ENCODE measurements at regions not wholly inside any gene's neighbourhood (a gene's known extent, or its start where the extent isn't known, plus 50 kb on each side); places are given as distances from the start of the nearest gene placed in this dataset.

DNA sequence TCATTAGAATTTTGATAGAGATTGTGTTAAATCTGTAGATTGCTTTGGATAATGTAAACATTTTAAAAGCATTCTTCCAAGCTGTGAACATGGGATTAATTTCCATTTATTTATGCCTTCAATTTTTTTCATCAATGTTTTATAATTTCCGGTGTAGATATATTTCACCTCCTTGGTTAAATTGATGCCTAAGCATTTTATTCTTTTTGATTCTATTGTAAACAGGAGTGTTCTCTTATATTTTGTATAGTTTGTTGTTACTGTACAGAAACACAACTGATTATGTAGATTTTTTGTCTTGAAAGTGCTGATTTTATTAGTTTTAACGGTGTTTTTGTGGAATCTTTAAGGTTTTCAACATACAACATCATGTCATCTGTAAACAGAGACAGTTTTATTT is 355.0 kb downstream of the EDEM1 start:
- no peak for DNase-seq

DNA sequence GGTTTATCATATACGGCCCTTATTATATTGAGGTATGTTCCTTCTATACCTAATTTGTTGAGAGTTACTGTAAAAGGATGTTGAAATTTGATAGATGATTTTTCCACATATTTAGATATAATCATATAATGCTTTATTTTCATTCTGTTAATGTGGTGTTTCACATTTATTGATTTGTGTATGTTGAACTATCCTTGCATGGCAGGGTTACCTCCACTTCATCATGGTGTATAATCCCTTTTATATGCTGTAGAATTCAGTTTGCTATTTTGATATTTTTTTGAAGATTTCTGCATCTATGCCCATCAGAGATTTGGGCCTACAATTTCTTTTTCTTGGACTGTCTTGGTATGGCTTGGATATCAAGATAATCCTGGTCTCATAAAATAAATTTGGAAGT is 355.5 kb downstream of the EDEM1 start:
- no peak for DNase-seq

GRCh38 chr3:5545719-5546118 is 358.2 kb downstream of the EDEM1 start:
- no peak for DNase-seq

GRCh38 chr3:5553203-5553602 is 365.7 kb downstream of the EDEM1 start:
- DNase-seq, result no peak

DNA sequence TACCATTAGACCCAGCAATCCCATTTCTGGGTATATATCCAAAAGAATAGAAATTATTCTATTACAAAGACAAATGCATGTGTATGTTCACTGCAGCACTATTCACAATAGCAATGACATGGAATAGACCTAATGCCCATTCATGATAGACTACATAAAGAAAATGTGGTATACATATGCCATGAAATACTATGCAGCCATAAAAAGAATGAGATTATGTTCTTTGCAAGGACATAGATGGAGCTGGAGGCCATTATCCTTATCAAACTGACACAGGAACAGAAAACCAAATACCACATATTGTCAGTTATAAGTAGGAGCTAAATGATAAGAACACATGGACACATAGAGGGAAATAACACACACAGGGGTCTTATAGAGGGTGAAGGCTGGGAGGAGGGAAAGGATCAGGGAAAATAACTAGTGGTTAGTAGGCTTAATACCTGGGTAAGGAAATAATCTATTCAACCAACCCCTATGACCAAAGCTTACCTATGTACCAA is 366.8 kb downstream of the EDEM1 start:
- DNase-seq, result no peak

DNA sequence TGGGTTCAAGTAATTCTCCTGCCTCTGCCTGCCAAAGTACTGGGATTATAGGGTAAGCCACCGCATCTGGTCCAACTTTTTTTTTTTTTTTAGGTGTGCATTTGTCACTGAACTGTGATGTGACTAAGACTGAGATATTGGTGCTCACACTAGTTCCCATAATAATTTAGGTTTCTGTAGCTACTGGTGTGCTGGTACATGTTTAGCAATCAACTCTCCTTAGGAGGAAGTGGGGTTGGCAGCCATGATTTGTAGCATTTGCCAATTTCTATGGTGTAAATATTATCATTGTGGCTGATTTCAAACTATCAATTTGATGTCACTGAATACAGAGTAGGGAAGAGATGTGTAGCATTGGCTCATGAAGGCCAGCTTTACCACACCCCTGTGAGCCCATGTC is 372.7 kb downstream of the EDEM1 start:
- no peak for DNase-seq

DNA sequence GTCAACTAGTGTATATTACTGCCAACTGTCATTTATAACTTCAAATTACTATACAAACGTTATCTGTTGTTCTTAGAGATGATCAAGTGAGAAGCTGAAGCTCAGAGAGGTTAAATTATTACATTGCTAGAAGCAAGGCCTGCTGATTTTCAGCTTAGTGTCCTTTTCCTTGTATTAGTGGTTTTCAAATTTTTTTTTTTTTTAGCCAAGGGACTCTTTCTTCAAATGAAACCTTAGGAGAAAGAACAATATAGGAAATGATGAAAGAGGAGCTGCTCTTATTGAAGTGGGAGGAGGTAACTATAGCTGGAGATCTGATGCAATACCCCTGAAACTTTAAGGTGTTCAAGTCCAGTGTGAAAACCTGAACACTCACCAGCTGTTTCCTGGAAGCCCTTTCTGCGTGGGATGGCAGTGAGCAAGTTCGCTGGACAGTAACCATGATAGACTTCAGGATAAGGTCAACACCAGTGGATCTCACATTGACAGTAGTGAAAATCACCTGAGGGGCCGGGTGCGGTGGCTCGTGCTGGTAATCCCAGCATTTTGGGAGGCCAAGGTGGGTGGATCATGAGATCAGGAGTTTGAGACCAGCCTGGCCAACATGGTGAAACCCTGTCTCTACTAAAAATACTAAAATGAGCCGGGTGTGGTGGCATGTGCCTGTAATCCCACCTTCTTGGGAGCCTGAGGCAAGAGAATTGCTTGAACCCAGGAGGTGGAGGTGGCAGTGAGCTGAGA is 376.2 kb downstream of the EDEM1 start:
- DNase-seq, result no peak

DNA sequence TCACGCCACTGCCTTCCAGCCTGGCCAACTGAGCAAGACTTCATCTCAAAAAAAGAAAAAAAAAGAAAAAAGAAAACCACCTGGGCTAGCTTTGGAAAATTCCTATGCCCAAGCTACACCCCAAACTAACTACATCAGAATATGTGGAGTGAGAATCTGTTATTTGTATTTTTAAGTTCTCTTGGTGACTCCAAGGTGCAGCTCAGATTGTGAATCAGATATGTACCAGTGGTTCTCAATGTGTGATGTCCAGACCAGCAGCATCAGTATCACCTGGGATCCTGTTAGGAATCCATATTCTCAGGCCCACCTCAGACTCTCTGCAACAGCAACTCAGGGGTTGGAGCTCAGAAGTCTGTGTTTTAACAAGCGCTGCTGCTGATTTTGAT is 376.8 kb downstream of the EDEM1 start:
- no peak for DNase-seq

DNA sequence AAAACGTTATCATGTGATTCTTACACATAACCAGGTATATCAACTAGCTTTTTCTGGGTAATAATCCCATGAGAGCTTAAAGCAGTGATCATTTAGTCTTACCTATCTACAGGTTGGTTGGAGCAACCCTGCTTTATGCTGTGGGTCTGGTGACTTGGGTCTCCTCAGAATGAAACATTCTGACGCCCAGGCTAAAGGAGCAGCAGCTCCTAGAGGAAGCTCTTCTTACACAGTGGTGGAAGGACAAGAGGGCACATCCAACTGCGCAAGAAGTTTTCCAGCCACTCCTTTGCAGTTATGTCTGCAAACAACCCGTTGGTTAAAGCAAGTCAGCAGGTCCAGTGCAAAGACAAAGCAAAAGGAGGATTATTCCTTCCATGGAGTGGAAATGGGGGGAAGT is 377.5 kb downstream of the EDEM1 start:
- DNase-seq, result peak in 1 of 58 donors; percentile 6

DNA sequence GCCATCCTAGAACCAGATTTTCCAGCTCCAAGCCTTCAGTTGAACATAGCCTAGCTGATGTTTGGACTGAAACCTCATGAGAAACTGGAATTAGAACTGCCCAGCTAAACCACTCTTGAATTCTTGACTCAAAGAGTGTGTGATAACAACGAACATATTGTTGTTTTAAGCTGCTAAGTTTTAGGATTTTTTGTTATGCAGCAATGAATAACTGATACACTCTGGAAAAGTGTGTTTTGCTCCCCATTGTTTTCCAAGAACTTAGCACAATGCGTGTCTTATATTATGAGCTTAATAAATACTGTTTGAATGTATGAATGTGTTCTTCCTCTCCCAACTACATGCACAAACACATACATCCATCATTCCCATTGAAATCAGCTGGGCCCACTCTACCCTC is 379.6 kb downstream of the EDEM1 start:
- DNase-seq, result no peak

DNA sequence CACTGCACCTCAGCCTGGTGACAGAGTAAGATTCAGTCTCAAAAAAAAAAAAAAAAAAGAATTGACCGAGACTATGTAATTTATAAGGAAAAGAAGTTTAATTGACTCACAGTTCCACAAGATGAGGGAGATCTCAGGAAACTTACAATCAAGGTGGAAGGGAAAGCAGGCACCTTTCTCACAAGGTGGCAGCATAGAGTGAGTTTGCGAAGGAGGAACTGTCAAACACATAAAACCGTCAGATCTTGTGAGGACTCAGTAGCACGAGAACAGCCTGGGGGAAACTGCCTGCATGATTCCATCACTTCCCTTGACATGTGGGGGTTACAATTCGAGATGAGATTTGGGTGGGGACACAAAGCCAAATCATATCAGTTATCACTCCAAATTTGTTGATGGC is 380.9 kb downstream of the EDEM1 start:
- no peak for DNase-seq

GRCh38 chr3:5569152-5569551 is 381.6 kb downstream of the EDEM1 start:
- DNase-seq, result no peak

- DNase-seq, result peak in 10 of 58 donors; percentile 1 to 39 (median 10)
Measured at GRCh38 chr3:5572168-5572567, 384.7 kb downstream of the EDEM1 start.

DNA sequence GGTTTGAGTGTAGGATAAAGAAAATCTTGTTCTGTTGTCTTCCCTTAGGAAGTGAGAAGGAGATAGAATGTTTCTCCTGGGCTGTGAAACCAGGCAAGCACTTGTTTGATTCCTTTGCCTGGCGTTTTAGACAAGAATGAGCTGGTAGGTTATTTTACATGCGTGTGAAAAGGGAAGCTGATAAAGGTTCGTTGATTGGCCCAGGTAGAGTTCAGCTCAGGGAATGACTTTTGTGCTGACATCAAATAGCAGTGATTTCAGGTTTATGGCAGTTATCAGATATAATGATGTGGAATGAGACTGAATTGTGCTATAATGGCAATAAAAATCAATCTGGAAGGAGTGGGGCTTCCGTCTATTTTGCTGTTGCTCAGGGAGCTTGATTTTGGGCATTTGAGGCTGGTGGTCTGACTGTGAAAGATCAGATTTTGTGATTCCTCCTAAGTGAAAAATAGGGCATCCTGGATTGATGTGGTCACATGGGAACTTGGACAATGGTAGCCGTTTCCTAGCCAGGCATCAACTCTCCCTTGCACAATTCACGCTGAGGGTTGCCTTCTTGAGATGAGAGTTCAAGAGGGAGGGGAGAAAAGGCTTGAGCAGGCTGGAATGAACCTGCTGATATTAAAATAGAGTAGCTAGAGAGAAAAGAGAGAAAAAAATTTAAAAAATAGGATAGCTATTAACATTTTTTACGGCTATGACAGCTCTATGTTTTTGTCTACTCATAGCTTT is 388.9 kb downstream of the EDEM1 start:
- DNase-seq, result no peak

- DNase-seq, result no peak
Measured at GRCh38 chr3:5579139-5579602, 391.7 kb downstream of the EDEM1 start.

- no peak for DNase-seq
Measured at GRCh38 chr3:5579946-5580345, 392.4 kb downstream of the EDEM1 start.

DNA sequence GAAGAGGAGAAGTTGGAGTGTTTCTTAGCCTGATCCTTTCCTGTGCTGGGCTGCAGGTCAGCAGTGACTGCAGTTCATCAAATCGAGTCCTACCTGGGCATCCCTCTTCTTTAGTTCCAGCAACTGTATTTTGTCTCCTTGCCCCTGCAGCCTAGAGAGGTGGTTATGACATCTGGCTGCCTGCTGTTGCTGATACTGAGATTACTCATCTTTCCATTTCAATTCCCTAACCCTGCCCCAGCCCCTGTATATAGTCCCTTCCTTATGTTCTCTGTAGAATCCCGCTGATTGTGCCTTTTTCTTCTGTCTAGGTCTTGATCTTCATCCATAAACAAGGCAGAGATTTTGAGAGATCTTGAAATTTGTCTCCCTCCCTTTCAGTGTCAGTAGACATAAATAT is 393.3 kb downstream of the EDEM1 start:
- no peak for DNase-seq

DNA sequence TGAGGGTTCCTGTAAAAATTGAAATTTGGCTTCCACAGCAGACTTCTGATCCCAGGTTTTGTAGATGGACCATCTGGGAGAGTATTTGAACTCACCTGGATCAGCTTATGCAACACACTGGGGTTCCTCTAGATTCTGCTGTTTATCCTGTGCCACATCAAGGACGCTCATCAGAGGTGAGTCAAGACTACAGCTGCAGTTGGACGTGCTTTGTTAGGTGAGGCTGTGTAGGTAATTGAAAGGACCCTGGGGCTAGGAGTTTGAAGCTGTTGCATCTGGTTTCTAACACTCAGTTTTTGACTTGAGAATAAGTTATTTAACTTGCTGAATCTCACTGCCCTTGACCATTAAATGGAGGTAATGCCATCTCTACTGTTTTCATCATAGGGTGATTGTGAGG is 394.2 kb downstream of the EDEM1 start:
- no peak for DNase-seq

DNA sequence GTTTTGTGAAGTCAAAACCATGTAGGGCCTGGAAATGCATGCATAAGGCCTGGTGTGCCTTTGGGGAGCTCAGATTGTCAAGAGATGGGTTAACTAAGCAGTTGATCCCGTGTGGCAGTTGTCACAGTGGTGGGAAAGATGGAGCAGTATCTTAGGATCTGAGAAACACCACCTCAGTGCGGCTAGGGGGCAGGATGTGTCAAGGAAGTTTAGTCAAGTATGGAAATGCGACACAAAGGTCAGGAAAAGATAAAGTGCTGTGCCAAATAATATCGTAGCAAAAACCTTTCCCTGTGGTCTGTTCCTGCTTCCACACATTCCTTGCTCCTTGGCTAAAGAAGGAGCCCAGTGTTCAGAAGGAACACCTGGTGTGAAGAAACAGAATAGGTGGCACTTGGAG is 396.4 kb downstream of the EDEM1 start:
- DNase-seq, result no peak

- no peak for DNase-seq
Measured at GRCh38 chr3:5585085-5585484, 397.6 kb downstream of the EDEM1 start.

DNA sequence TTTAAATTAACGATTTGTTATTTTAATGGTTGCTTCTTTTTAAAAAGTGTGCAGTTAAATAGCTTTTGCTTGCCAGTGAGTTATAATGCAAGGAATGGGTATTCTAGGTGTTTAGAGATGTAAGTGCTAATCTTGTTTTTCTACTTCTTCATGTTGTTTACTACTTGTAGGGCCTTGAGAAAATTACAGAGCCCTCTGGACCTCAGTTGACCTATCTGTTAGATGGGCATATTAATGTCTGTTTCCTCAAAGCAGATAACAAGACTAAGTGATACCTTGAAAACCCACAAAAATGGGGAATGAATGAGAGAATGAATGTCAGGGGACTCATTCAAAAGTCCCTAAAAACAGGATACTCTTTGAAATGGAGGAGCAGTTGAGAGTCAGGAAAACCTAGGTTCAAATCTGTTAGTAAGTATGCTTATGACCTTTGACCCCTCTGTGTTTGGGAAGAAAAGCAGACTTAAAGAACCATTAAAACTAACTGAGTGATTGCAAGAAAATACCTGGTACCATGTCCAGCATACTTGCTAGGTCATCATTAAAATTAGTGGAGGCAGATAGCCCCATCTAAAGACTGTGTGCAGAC is 419.5 kb downstream of the EDEM1 start:
- DNase-seq, result no peak

- no peak for DNase-seq
Measured at GRCh38 chr3:5607581-5607980, 420.1 kb downstream of the EDEM1 start.

All from anterior cingulate cortex (tissue), 58 donors.